Urothelium cell line (cell line): ENCODE measurements at regions not wholly inside any gene's neighbourhood (a gene's known extent, or its start where the extent isn't known, plus 50 kb on each side); places are given as distances from the start of the nearest gene placed in this dataset.

ENCODE experiments used
- DNase-seq: peaks from one replicate; pipeline ENCODE4 v3.0.0; 2011; ENCODE audit warnings: low spot score, mixed read lengths
- FAIRE-seq: peaks from 2 replicates; lab custom pipeline; 2011; peaks lifted over from hg19 to GRCh38; lab: Jason Lieb, UNC

- DNase-seq, result no peak
- FAIRE-seq, result no peak
Observed at GRCh38 chr10:125222515-125223308, 62.3 kb upstream of the CTBP2 start.

GRCh38 chr10:125221716-125222115 is 61.4 kb upstream of the CTBP2 start:
- DNase-seq (no peak), FAIRE-seq (no peak)

- DNase-seq (no peak), FAIRE-seq (no peak)
Observed at GRCh38 chr10:125219776-125220175, 59.4 kb upstream of the CTBP2 start.

GRCh38 chr10:125218967-125219366 is 58.6 kb upstream of the CTBP2 start:
- FAIRE-seq, result no peak

GRCh38 chr10:125217990-125218675 is 57.8 kb upstream of the CTBP2 start:
- FAIRE-seq, result no peak
- no peak for DNase-seq

More at GRCh38 chr10:125218967-125219366, 58.6 kb upstream of the CTBP2 start:
- DNase-seq, result no peak

- DNase-seq, result no peak
- no peak for FAIRE-seq
Observed at GRCh38 chr10:125216861-125217260, 56.5 kb upstream of the CTBP2 start.

GRCh38 chr10:125216309-125216708 is 55.9 kb upstream of the CTBP2 start:
- DNase-seq (no peak), FAIRE-seq (no peak)

- FAIRE-seq (no peak), DNase-seq (no peak)
Observed at GRCh38 chr10:125214283-125214570, 53.9 kb upstream of the CTBP2 start.

GRCh38 chr10:125213541-125214282 is 53.3 kb upstream of the CTBP2 start:
- DNase-seq (no peak), FAIRE-seq (no peak)

- FAIRE-seq, result no peak
Observed at GRCh38 chr10:125212150-125212809, 51.9 kb upstream of the CTBP2 start.

More at GRCh38 chr10:125212150-125212809, 51.9 kb upstream of the CTBP2 start:
- no peak for DNase-seq
